Heart right ventricle (tissue), 16 donors: ENCODE measurements at regions not wholly inside any gene's neighbourhood (a gene's known extent, or its start where the extent isn't known, plus 50 kb on each side); places are given as distances from the start of the nearest gene placed in this dataset.

Experiments
- ATAC-seq, 8 donors: fragments of 200-7000 bp; cut with Tn5 transposase; one replicate each; pipeline ENCODE4 v1.9.1; 2020; ENCODE audit warnings: mild to moderate bottlenecking in 8 of 8, moderate library complexity in 8 of 8, moderate number of reproducible peaks in 1 of 8
- DNase-seq, 2 donors: peaks; one replicate each; pipeline ENCODE4 v3.0.0-alpha.2; 2020
- H3K27ac ChIP-seq, 10 donors: fragments of 200-600 bp; sonication (generic) in 2 of 10; one replicate each; pipeline versions ENCODE4 v1.5.0 to v1.8.0; 2020 to 2022; ENCODE audit warnings: mild to moderate bottlenecking in 3 of 10
- H3K27me3 ChIP-seq, 7 donors: fragments of 200-600 bp; one replicate each; pipeline ENCODE4 v1.8.0; 2021 to 2022; ENCODE audit warnings: mild to moderate bottlenecking in 2 of 7
- H3K36me3 ChIP-seq, 9 donors: fragments of 200-600 bp; sonication (generic) in 1 of 9; one replicate each; pipeline versions ENCODE4 v1.5.0 to v1.8.0; 2020 to 2022; ENCODE audit warnings: mild to moderate bottlenecking in 2 of 9
- H3K4me1 ChIP-seq, 9 donors: fragments of 200-600 bp; sonication (generic) in 1 of 9; one replicate each; pipeline versions ENCODE4 v1.5.0 to v1.8.0; 2020 to 2022; ENCODE audit warnings: mild to moderate bottlenecking in 4 of 9
- H3K4me3 ChIP-seq, 10 donors: fragments of 200-600 bp; sonication (generic) in 2 of 10; one replicate each; pipeline versions ENCODE4 v1.5.0 to v1.8.0; 2020 to 2022; ENCODE audit warnings: mild to moderate bottlenecking in 7 of 10, moderate library complexity in 2 of 10
- H3K9me3 ChIP-seq, 11 donors: fragments of 200-600 bp in 10 of 11; sonication (generic) in 2 of 11; one replicate each; pipeline versions ENCODE4 v1.5.0 to v1.8.0; 2013 to 2022; ENCODE audit warnings: mild to moderate bottlenecking in 2 of 11, control low read depth in 1 of 11, moderate library complexity in 1 of 11
- WGBS, 2 donors: extraction: QIAGEN DNeasy Blood & Tissue Kit; methylation state at CpG; one replicate each; pipeline ENCODE4 v1.1.7; 2013; ENCODE audit warnings: inconsistent platforms in 1 of 2; 5-methylcytosine and 5-hydroxymethylcytosine counted together
- intact Hi-C, 10 donors: fragments of 100-400 bp; cut with DNase I; formaldehyde crosslinking; loops; one replicate each; pipeline versions ENCODE4 v1.11.1 to v1.14.2; 2022
- TF ChIP-seq, protein P1 (sequence below), 9 donors: fragments of 200-600 bp; sonication (generic) in 2 of 9; IDR thresholded peaks; one replicate each; pipeline versions ENCODE4 v1.5.0 to v1.8.0; 2021 to 2022; ENCODE audit warnings: antibody characterized with exemption in 9 of 9, mild to moderate bottlenecking in 5 of 9, moderate library complexity in 1 of 9
- donor health status: Arrhythmogenic right ventricular cardiomyopathy.
- donor health status: ischemic (EF 13 %, LVEDD 7.1; RV severe dilation, severe dysfunction).
- donor health status: healthy with polysubstance abuse.
- donor health status: DM: no; HTN: yes; CAD: no.
- donor health status: DM: no; HTN: no; CAD: no.
- donor health status: ischemic (EF 25% LVEDD 6.9; RV normal size, moderate dysfunction).
- donor health status: ischemic (EF 25% LVEDD 5.7; RV mildly dilated, moderate dysfunction).
- donor health status: healthy.
- donor health status: DM: yes; HTN: yes; CAD: no.
- donor health status: Ischemic cardiomyopathy.
- donor health status: ischemic (EF 35%, LVEDD 5.7; RV mildly dilated, moderate dysfunction).
- donor health status: nonischemic (EF 11% LVEDD 7.7; RV severe dilation, severe dysfunction).
- donor health status: DM: yes; HTN: yes; CAD: no.
- donor health status: PGD.
- donor health status: ischemic (EF 29% LVEDD 5.4; RV normal size, mild dysfunction).
- donor health status: nonischemic (EF 23%, LVEDD 6.1; RV moderate dilation, normal function).

DNA sequence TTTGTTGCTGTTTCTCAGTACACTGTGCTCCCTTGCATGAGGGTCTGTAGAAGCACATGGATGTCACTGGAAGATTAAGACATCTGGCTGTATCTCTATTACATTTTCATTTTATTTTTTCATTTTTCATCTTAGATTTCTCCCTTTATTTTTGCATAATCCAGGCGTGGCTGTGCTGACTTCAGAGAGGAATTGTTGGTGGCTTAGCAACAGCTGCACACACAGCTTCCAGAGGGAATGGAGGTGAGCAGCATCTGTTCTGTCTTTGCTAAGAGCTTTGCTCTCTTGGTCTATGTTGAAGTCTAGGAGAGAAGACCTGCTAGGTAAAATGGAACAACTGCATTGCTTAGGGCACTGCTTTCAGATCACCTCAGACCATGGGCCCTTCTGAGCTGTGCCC, 254.4 kb upstream of the SP4 start:
- Histone ChIP-seq H3K4me3 (no peak overlapping the region), H3K9me3 (peaks cover 0 to 3% (median 0%) of the 10 kb centered on the region in 11 donors), H3K27me3 (peaks cover 8 to 30% (median 25%) of the 10 kb centered on the region in 7 donors), H3K4me1 (no peaks in the 10 kb centered on the region), H3K27ac (no peak overlapping the region), H3K36me3 (no peaks in the 10 kb centered on the region)
- TF ChIP-seq, protein P1, sequence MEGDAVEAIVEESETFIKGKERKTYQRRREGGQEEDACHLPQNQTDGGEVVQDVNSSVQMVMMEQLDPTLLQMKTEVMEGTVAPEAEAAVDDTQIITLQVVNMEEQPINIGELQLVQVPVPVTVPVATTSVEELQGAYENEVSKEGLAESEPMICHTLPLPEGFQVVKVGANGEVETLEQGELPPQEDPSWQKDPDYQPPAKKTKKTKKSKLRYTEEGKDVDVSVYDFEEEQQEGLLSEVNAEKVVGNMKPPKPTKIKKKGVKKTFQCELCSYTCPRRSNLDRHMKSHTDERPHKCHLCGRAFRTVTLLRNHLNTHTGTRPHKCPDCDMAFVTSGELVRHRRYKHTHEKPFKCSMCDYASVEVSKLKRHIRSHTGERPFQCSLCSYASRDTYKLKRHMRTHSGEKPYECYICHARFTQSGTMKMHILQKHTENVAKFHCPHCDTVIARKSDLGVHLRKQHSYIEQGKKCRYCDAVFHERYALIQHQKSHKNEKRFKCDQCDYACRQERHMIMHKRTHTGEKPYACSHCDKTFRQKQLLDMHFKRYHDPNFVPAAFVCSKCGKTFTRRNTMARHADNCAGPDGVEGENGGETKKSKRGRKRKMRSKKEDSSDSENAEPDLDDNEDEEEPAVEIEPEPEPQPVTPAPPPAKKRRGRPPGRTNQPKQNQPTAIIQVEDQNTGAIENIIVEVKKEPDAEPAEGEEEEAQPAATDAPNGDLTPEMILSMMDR (IDR thresholded peaks at IDR 0.05): no peak
- ATAC-seq: no peak
- WGBS, 2 donors: 68 to 86% methylated on average over 1 of the region's 1 CpG
- intact Hi-C loops: no loop called here
- no peak for DNase-seq

DNA sequence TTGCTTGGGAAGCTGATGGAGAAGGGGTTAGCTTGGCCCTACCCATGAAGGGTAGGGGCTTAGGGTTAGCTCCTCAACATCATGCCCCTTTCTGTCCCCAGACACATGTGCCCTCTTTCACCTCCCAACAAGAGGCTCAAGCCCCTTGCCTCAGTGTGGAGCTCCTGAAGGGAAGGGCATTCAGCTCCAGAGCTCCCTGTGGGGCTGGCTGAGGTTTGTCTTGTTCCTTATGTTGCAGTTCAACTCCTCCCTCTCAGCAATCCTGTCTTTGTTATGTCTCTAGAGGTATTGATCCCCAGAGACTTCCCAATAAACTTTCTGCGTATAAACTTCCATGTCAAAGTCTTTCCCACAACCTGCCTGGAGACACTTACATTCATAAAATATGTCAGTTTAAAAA, 252.2 kb upstream of the SP4 start:
- Histone ChIP-seq H3K27ac (no peak overlapping the region), H3K9me3 (peaks cover 0 to 3% (median 0%) of the 10 kb centered on the region in 11 donors), H3K36me3 (no peaks in the 10 kb centered on the region), H3K4me3 (no peak overlapping the region), H3K4me1 (no peaks in the 10 kb centered on the region), H3K27me3 (peaks cover 0 to 8% (median 4%) of the 10 kb centered on the region in 7 donors)
- 62 to 80% methylated on average over 1 of the region's 1 CpG for WGBS, 2 donors
- DNase-seq (no peak), ATAC-seq (no peak)
- TF ChIP-seq, protein P1 (IDR thresholded peaks at IDR 0.05): no peak
- intact Hi-C loops: no loop called here

DNA sequence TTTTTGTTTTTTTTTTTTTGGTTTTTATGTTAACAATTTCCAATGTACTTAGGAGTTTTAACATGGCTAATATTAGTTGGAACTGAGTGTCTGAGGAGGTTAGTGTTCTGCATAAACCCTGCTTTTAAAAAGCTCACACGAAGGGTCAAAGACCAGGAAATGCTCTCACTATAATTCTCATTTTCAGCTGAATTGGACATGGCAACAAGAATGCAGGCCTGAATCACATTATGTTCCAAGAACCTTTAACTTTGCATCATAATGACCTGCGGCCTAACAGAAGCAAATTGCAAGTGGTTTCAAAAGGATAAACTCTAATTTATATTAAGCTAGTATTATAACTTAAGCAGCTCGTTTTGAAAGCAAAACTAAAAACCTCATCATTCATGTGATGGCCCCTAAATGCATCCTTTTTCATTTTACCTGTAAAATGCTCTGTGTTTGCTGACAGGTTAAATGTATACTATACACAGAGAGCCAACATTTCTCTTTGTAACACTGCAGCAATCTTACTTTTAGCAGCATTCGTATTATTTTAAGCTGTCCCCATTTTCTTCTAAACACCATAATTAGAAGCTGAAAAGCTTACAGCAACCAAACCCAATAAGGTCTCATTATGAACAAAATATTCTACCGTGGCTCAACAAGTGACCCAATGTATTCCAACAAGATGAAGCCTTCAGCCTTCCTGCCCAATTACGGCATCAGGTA, 242.8 kb upstream of the SP4 start:
- H3K36me3 ChIP-seq: no peaks in the 10 kb centered on the region
- H3K9me3 ChIP-seq: peaks cover 0 to 6% (median 0%) of the 10 kb centered on the region in 11 donors
- intact Hi-C loops: no loop called here
- TF ChIP-seq, protein P1 (IDR thresholded peaks at IDR 0.05): no peak
- H3K4me1 ChIP-seq: no peaks in the 10 kb centered on the region
- H3K27ac ChIP-seq: no peak overlapping the region
- ATAC-seq: no peak
- WGBS, 2 donors: 54 to 59% methylated on average over 6 of the region's 6 CpGs
- peaks cover 0 to 4% (median 0%) of the 10 kb centered on the region in 7 donors for H3K27me3 ChIP-seq
- DNase-seq: no peak
- no peak overlapping the region for H3K4me3 ChIP-seq

DNA sequence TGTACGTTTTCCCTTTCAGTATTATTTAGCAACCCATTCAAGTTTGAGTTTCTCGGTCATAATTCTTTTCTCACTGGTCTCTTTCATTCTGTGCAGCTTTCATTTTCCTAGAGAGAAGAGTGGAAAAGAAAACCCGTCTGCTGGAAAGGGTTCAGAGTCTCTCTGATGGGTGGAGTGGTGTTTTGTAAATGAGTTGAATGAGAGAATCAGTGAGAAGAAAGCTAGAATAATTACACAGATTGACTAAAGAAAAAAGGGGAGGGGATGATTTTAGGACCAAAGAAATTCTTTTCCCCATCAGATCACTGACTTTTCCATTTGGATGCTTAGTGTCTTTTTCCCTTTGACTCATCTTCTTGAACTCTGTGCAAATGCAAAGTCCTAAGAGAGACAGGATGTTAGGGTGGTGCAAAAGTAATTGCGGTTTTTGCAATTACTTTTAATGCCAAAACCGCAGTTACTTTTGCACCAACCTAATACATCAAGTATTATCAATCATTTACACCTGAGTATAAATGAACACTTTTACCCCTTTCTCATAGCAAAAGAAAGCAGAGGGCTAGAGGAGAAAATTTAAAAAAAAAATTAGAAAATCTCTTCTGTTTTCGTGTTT, 242.1 kb upstream of the SP4 start:
- Histone ChIP-seq H3K9me3 (peaks cover 0 to 6% (median 0%) of the 10 kb centered on the region in 11 donors), H3K4me3 (no peak overlapping the region), H3K4me1 (no peaks in the 10 kb centered on the region), H3K27me3 (peaks cover 0 to 4% (median 0%) of the 10 kb centered on the region in 7 donors), H3K27ac (no peak overlapping the region), H3K36me3 (no peaks in the 10 kb centered on the region)
- 80 to 81% methylated on average over 6 of the region's 6 CpGs for WGBS, 2 donors
- intact Hi-C loops: no loop called here
- TF ChIP-seq, protein P1 (IDR thresholded peaks at IDR 0.05): no peak
- DNase-seq (no peak), ATAC-seq (no peak)
